Small intestine (tissue), 7 donors: ENCODE measurements at regions not wholly inside any gene's neighbourhood (a gene's known extent, or its start where the extent isn't known, plus 50 kb on each side); places are given as distances from the start of the nearest gene placed in this dataset.

Experiments used
- DNase-seq, 2 donors: peaks; one replicate each; pipeline versions ENCODE4 v3.0.0 to v3.0.0-alpha.2; 2013
- FAIRE-seq: peaks from 2 replicates; lab custom pipeline; 2012; peaks lifted over from hg19 to GRCh38; lab: Jason Lieb, UNC
- H3K27ac ChIP-seq, 3 donors: one replicate each; pipeline ENCODE4 v1.5.1; 2013; ENCODE audit warnings: low read length in 2 of 3, mild to moderate bottlenecking in 2 of 3, control low read depth in 1 of 3, inconsistent platforms in 1 of 3, low read depth in 1 of 3, moderate library complexity in 1 of 3
- H3K27me3 ChIP-seq, 3 donors: one replicate each; pipeline ENCODE4 v1.6.1; 2013; ENCODE audit warnings: low read length in 3 of 3, inconsistent platforms in 1 of 3; ENCODE audit not compliant: control insufficient read depth in 3 of 3, insufficient read depth in 3 of 3
- H3K36me3 ChIP-seq, 3 donors: one replicate each; pipeline ENCODE4 v1.6.1; 2013; ENCODE audit warnings: low read length in 3 of 3, inconsistent platforms in 1 of 3, low read depth in 1 of 3, mild to moderate bottlenecking in 1 of 3, moderate library complexity in 1 of 3; ENCODE audit not compliant: control insufficient read depth in 3 of 3, insufficient read depth in 2 of 3
- H3K4me1 ChIP-seq, 3 donors: one replicate each; pipeline ENCODE4 v1.6.1; 2013; ENCODE audit warnings: low read length in 2 of 3, inconsistent platforms in 1 of 3, low read depth in 1 of 3, mild to moderate bottlenecking in 1 of 3, moderate library complexity in 1 of 3; ENCODE audit not compliant: control insufficient read depth in 3 of 3, insufficient read depth in 2 of 3
- H3K4me3 ChIP-seq, 3 donors: one replicate each; pipeline ENCODE4 v1.5.1; 2013; ENCODE audit warnings: low read length in 3 of 3, control low read depth in 1 of 3, inconsistent platforms in 1 of 3, low read depth in 1 of 3, mild to moderate bottlenecking in 1 of 3, moderate library complexity in 1 of 3
- H3K9me3 ChIP-seq, 2 donors: one replicate each; pipeline ENCODE4 v1.6.1; 2013; ENCODE audit warnings: low read depth in 1 of 2, low read length in 1 of 2; ENCODE audit not compliant: control insufficient read depth in 2 of 2, insufficient read depth in 1 of 2
- WGBS, 3 donors: extraction: QIAGEN DNeasy Blood & Tissue Kit; methylation state at CpG; one replicate each; pipeline ENCODE4 v1.1.7; 2013; 5-methylcytosine and 5-hydroxymethylcytosine counted together
- donor health status: healthy with polysubstance abuse.
- donor health status: control.
- donor health status: control.
- donor health status: Bipolar disorder and iron deficiency.
- donor health status: healthy.

DNA sequence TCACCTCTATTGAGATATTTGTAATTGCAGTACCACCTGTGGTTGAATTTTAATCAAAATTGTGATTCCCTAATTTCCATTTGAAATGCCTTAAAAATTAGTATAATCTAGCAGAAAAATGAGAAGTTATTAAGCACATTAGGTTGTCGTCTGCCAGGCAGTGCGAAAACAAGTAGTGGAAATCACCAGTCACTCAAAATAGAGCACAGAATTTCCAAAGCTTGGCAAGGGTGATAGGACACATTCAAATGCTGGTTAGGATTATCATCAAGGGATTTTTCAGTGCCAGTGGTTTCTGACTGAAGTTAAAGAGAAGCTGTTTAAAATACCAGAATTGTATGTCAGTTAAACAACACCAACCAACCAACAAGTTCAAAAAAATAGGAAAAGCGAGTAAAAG lies 97.8 kb downstream of the PLK2 start:
- Histone ChIP-seq H3K27me3 (no peaks in the 10 kb centered on the region), H3K9me3 (no peaks in the 10 kb centered on the region), H3K27ac (no peak overlapping the region), H3K4me3 (no peak overlapping the region), H3K4me1 (no peaks in the 10 kb centered on the region), H3K36me3 (no peaks in the 10 kb centered on the region)
- DNase-seq (no peak), FAIRE-seq (no peak)
- WGBS, 3 donors = 86 to 93% (median 91%) methylated on average over 3 of the region's 3 CpGs

DNA sequence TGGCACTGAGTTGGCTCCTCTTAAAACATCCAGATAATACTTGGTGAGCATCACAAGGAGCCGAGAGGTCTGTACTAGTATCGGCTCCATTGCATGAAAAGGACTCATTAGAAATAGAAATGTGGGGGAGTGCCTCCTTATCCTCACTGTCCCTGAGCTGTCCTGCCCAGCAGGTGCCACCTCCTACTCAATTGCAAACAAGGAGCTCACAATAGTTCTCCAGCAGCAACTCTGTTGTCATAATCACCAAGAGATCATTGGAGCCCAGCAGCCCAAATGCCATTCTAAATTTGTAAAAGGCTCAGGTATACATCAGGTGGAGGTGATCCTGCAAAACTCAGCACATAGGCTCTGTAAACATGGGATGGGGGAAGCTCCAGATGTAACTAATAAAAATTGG lies 99.1 kb downstream of the PLK2 start:
- WGBS, 3 donors = 86 to 92% (median 89%) methylated on average over 2 of the region's 2 CpGs
- FAIRE-seq = no peak
- H3K9me3 ChIP-seq = no peaks in the 10 kb centered on the region
- no peak overlapping the region for H3K27ac ChIP-seq
- H3K4me3 ChIP-seq = no peak overlapping the region
- DNase-seq = no peak
- H3K27me3 ChIP-seq = no peaks in the 10 kb centered on the region
- H3K4me1 ChIP-seq = no peaks in the 10 kb centered on the region
- H3K36me3 ChIP-seq = no peaks in the 10 kb centered on the region

DNA sequence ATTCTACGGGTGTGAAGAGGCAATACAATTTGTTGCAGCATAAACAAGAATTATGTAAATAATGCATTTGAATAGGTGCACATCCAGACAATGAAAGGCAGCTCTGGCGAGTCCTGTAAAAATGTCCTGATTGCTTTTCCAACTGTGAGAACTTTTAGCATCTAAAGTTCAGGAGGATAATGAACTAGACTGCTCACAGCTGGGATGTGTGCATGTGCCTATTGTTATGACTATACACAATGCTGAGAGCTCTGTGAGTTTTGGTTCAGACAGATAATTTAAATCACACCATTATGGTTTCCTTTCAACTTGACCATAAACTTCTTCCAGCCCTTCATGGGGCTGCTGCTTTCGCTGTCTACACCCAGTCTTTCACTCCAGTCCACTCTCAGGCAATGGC lies 99.9 kb downstream of the PLK2 start:
- Histone ChIP-seq H3K36me3 (no peaks in the 10 kb centered on the region), H3K9me3 (no peaks in the 10 kb centered on the region), H3K27ac (no peak overlapping the region), H3K4me1 (no peaks in the 10 kb centered on the region), H3K27me3 (no peaks in the 10 kb centered on the region), H3K4me3 (no peak overlapping the region)
- WGBS, 3 donors = 54 to 58% (median 58%) methylated on average over 3 of the region's 3 CpGs
- DNase-seq (no peak), FAIRE-seq (no peak)

- Histone ChIP-seq H3K9me3 (no peaks in the 10 kb centered on the region), H3K4me3 (no peak overlapping the region), H3K36me3 (no peaks in the 10 kb centered on the region), H3K27ac (no peak overlapping the region), H3K4me1 (no peaks in the 10 kb centered on the region), H3K27me3 (no peaks in the 10 kb centered on the region)
- FAIRE-seq (no peak), DNase-seq (no peak)
- 68 to 84% (median 78%) methylated on average over 11 of the region's 11 CpGs for WGBS, 3 donors
Measured at GRCh38 chr5:58358501-58359178, 101.2 kb downstream of the PLK2 start.

GRCh38 chr5:58357799-58358500 lies 101.9 kb downstream of the PLK2 start:
- no peaks in the 10 kb centered on the region for H3K27me3 ChIP-seq
- H3K4me3 ChIP-seq = no peak overlapping the region
- H3K27ac ChIP-seq = no peak overlapping the region
- H3K4me1 ChIP-seq = no peaks in the 10 kb centered on the region
- FAIRE-seq (no peak), DNase-seq (no peak)
- H3K9me3 ChIP-seq = no peaks in the 10 kb centered on the region
- H3K36me3 ChIP-seq = no peaks in the 10 kb centered on the region
- 87 to 95% (median 90%) methylated on average over 4 of the region's 4 CpGs for WGBS, 3 donors

DNA sequence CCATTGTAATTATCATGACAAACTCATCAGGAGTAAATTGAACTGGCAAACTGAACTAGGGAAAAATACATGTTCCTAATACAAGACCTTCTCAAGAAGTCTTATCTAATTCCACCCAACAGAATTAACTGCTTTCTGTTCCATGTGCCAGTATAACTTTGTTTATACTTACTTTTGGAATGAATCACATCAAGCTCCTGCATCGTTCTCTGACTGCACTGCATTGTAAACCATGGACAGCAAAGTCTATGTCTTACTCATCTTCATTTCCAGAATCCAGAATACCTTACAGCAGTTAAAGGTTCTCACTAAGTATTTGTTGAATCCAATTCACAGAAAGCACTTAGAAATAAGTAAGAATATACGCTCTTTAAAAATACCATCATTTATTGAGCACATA lies 102.8 kb downstream of the PLK2 start:
- H3K27me3 ChIP-seq = no peaks in the 10 kb centered on the region
- no peak overlapping the region for H3K27ac ChIP-seq
- no peaks in the 10 kb centered on the region for H3K36me3 ChIP-seq
- no peaks in the 10 kb centered on the region for H3K4me1 ChIP-seq
- DNase-seq (no peak), FAIRE-seq (no peak)
- 73 to 76% (median 73%) methylated on average over 2 of the region's 2 CpGs for WGBS, 3 donors
- H3K4me3 ChIP-seq = no peak overlapping the region
- no peaks in the 10 kb centered on the region for H3K9me3 ChIP-seq

- Histone ChIP-seq H3K27ac (no peak overlapping the region), H3K4me1 (no peaks in the 10 kb centered on the region), H3K36me3 (no peaks in the 10 kb centered on the region), H3K27me3 (no peaks in the 10 kb centered on the region), H3K9me3 (no peaks in the 10 kb centered on the region), H3K4me3 (no peak overlapping the region)
- no peak for FAIRE-seq
- 92 to 95% (median 95%) methylated on average over 4 of the region's 4 CpGs for WGBS, 3 donors
- DNase-seq = no peak
Measured at GRCh38 chr5:58356662-58357061, 103.2 kb downstream of the PLK2 start.

- Histone ChIP-seq H3K9me3 (no peaks in the 10 kb centered on the region), H3K36me3 (no peaks in the 10 kb centered on the region), H3K4me1 (no peaks in the 10 kb centered on the region), H3K27ac (no peak overlapping the region), H3K27me3 (no peaks in the 10 kb centered on the region), H3K4me3 (no peak overlapping the region)
- 67 to 80% (median 78%) methylated on average over 2 of the region's 2 CpGs for WGBS, 3 donors
- FAIRE-seq (no peak), DNase-seq (no peak)
Measured at GRCh38 chr5:58354827-58355226, 105.1 kb downstream of the PLK2 start.

DNA sequence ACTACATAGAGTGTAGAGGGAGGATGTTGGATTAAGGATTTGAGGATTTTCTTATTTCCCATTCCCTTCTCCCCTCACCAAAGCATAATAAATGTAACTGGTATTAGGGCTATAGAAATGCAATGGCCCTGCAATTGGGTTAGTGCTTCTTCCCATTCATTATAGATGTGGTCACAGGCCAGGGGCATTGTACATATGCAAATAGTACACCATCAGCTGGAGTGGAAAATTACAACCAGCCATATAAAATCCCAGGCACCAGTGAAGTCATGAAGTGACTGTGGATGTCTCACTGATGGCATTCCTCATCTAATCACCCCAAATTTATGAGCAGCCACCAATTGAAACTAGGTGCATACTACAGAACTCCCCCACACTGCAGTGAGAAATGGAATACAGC lies 105.9 kb downstream of the PLK2 start:
- FAIRE-seq (no peak), DNase-seq (no peak)
- Histone ChIP-seq H3K9me3 (no peaks in the 10 kb centered on the region), H3K4me1 (no peaks in the 10 kb centered on the region), H3K4me3 (no peak overlapping the region), H3K36me3 (no peaks in the 10 kb centered on the region), H3K27me3 (no peaks in the 10 kb centered on the region), H3K27ac (no peak overlapping the region)
